DMS79 treated with DMSO at 0.1 percent for 48 hours (cell line): ENCODE measurements at regions not wholly inside any gene's neighbourhood (a gene's known extent, or its start where the extent isn't known, plus 50 kb on each side); places are given as distances from the start of the nearest gene placed in this dataset.

Experiments used
- DNase-seq: peaks from one replicate; lab custom pipeline; 2025; lab: John Stamatoyannopoulos, UW

GRCh38 chr11:122523846-122524805, 131.4 kb upstream of the UBASH3B start:
- DNase-seq: no peak

- peak; percentile 56 for DNase-seq
Observed at GRCh38 chr11:122521626-122522025, 133.9 kb upstream of the UBASH3B start.

DNA sequence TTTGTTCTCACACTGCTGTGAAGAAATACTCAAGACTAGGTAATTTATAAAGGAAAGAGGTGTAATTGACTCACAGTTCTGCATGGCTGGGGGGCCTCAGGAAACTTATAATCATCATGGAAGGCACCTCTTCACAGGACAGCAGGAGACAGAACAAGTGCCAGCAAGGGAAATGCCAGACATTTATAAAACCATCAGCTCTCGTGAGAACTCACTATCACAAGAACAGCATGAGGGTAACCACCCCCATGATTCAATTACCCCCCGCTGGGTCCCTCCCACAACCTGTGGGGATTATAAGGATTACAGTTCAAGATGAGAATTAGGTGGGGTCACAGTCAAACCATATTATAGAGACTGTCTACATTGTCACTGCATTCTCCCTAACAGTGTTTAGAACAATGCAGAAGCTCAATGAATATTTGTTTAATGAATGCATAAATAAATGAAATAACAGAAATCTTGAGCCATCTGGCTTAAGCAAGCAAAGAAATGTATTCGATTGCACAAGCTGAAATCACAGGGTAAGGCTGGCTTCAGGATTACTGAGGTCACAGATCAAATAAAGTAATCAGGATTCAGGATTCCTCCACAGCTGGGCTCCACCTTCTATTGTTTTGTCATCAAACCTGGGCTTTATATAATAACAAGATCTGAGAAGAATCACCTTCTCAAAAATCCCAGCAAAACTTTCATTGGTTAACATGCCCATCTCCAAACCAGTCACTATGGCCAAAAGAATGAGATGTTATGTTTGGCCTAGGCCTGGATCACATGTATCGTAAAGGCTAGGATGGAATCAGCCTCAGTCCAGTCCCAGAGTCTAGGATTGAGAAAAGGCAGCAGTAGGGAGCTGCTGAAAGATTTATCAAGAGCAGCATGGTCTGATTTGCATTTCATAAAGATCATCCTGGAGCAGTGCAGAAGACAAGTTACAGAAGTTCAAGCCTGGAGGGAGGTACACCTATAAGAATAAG, 137.8 kb upstream of the UBASH3B start:
- no peak for DNase-seq

DNA sequence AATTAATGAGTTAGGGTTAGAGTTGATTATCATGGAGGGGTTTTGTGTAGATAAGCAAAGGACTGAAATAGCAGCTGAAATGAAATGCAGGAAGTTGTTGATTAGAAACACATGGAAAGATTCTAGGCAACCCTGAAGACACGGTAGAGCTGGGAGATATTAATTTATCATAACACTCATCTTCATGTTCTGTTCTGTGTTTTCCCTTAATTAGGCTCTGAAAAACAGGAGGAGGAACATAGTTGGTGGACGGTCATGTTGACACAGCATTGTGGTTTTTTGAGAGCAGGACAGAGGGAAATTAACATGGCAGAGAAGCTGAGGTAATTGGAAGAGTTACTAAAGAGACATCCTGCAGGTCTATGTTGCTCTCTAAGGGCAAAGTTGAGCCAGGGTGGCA, 138.8 kb upstream of the UBASH3B start:
- DNase-seq: peak; percentile 44

- no peak for DNase-seq
Observed at GRCh38 chr11:122513997-122514396, 141.5 kb upstream of the UBASH3B start.

DNA sequence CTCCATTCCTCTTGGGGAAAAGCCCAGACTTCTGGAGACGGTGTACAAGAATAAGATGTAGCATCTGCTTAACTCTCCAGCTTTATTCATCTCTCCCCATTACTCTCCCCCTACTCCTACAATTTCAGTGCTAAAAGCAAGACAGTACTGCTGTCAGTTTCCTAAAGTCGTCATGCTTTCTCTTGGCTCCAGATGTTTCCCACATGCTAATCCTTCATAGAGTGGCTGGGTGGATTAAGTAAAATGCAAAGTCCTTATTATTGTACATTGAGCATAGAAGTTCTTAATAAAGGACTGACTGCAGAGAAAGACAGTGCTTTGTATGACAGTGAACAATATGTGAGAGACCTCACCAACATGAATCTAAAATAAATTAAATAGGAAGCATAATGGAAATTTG, 142.2 kb upstream of the UBASH3B start:
- no peak for DNase-seq

- no peak for DNase-seq
Observed at GRCh38 chr11:122512688-122513087, 142.8 kb upstream of the UBASH3B start.

DNA sequence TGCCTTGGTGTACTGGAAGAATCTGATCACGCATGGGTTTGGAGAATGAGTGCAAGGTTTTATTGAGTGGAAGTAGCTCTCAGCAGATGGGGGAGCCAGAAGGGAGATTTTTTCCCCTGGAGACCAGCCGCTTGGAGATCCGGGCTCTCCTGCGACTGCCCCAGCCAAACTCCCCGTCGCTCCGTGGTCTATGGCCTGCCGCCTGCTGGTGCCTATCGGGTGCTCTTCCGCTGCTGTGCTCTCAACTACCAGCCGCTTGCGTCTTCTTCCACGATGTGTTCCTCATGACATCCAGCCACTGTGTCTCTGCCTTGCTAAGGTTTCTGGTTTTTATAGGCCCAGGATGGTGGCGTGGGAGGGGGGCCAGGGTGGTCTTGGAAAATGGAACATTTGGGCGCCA, 145.6 kb upstream of the UBASH3B start:
- DNase-seq: no peak

- DNase-seq: no peak
Observed at GRCh38 chr11:122509091-122509490, 146.4 kb upstream of the UBASH3B start.

DNA sequence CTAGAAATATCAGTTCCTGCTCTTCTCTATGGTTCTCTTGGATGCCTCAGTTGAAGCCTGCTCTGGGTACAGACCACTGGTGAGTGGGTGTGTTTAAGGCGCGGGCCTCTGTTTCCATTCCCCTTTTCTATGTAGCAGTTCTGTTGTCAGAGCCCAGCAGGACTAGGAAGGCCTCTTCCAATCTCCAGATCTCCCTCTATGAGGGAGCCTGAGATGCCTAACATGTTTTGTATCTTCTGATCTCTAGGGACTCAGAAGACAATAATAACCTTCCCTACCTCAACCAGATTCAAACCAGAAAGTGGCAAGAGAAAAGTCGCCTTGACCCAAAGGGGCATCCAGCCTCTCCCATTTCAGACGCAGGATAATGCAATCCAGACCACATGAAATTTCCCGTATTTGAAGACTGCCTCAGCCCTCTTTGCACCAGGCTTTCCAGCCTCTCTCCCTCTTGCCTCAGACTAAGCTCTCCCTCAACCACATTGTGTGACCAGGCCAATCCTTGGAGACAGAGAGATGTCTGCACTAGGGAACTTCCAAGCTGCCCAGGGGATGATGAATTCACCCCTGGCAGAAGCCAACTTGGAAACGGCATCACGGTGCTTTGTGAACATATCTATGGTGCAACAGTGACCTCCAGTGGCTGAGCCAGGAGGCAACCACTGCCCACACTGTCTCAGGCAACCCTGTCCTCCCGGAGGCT, 150.1 kb upstream of the UBASH3B start:
- DNase-seq: peak; percentile 88

- DNase-seq: peak; percentile 20
Observed at GRCh38 chr11:122494221-122494620, 161.3 kb upstream of the UBASH3B start.

GRCh38 chr11:122491509-122491908, 164.0 kb upstream of the UBASH3B start:
- DNase-seq: no peak

GRCh38 chr11:122488892-122489706, 166.4 kb upstream of the UBASH3B start:
- DNase-seq: no peak

GRCh38 chr11:122487669-122488068, 167.9 kb upstream of the UBASH3B start:
- no peak for DNase-seq

- no peak for DNase-seq
Observed at GRCh38 chr11:122486793-122487495, 168.6 kb upstream of the UBASH3B start.

DNA sequence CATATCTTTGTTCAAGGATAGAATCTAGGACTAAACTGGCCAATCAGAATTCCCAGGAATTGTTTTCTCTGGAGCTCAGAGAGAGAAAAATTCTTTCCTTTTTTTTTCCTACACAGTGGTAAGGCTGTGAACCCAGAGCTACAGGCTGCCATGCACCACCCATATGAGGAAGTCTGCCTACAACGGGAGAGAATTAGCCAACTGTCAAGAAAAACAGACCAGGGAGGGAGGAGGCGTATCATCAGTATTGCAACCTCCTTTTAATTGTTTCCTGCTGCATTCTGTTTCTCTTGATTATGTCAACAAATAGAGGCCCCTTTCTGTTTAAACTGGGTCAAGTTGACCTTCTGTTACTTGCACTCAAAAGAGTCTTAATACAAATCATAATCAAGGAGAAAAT, 176.5 kb upstream of the UBASH3B start:
- no peak for DNase-seq

DNA sequence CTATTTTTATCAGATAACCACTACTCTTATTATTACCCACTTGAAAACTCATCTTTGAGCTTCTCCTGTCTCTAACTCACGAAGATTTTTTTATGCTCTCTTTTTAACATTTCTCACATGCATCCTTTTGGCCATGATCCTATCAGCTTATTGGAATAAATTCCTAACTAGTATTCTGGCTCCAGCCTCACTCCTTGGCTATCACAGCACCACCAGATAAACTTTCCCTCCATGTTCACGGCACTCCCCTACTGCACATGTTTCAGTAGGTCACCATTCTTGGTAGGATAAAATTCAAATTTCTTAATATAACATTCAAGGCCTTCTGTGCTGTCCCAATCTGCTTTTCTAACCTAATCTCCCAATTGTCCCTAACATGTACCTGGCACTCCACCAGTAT, 186.6 kb upstream of the UBASH3B start:
- no peak for DNase-seq

DNA sequence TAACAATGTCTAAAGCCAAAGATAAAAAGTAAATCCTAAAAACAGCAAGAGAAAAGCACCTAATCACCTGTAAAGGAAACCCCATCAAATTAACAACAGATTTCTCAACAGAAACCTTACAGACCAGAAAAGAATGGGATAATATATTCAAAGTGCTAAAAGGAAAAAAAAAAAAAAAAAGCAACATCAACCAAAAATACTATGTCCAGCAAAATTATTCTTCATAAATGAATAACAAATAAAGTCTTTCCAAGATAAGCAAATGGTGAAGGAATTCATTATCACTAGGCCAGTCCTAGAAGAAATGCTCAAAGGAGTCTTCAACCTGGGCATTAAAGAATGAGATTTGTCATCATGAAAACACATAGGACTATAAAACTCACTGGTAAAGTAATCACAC, 192.0 kb upstream of the UBASH3B start:
- DNase-seq: no peak

GRCh38 chr11:122459064-122459463, 196.5 kb upstream of the UBASH3B start:
- DNase-seq: no peak

DNA sequence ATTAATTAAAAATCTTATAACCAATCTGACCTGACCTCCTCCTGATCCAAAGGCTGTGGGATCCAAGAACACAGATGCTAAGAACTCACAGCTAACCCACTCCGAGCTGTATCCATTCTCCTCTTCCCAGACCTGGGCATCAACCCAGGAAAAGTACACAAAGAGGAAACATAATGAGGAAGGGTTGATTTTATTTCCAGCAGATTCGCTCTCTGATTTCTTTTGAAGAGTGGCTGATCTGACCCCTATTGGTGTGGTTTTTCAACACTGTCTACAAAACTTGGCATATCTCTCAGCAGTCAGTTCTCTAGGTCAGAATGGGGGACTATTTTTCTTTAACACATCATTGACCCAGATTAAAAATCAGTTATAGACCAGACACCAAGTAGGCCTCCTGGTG, 201.9 kb upstream of the UBASH3B start:
- no peak for DNase-seq

GRCh38 chr11:122451911-122452310, 203.6 kb upstream of the UBASH3B start:
- no peak for DNase-seq
